ENCODE measurements at regions not wholly inside any gene's neighbourhood (a gene's known extent, or its start where the extent isn't known, plus 50 kb on each side); places are given as distances from the start of the nearest gene placed in this dataset.
"Not testable (repeated sequence)": the region's sequence is repeated elsewhere in the genome, so short reads cannot be mapped to it uniquely, and the experiment has no call there.

DNA sequence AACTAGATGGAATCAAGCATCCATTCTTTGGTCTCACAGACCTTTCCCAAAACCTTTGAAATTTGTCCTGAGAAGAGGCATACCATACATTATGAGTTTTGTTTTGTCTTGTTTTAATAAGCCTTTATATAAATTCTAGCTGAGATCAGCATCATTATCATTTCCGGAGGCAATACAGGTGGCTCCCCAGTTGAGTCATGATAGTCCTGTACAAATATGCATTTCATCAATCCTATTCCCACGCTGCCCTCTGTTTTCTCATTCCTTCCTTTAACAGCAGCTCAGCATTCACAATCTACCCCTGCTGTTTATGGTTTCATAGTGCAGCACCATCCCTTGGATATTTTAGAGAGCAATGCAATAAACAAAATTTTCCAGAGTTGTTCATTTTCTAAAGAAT is 216.7 kb downstream of the TXNL1 start:
- no peak overlapping the region for H3K23ac ChIP-seq (ENCODE audit: low read depth, low read length)
- no peak for TF ChIP-seq FOS (IDR thresholded peaks at IDR 0.05; ENCODE audit: low read depth, low read length)
- TF ChIP-seq MAZ (IDR thresholded peaks at IDR 0.05; ENCODE audit: borderline replicate concordance, low read depth, low read length): no peak
- TF ChIP-seq, protein P1, sequence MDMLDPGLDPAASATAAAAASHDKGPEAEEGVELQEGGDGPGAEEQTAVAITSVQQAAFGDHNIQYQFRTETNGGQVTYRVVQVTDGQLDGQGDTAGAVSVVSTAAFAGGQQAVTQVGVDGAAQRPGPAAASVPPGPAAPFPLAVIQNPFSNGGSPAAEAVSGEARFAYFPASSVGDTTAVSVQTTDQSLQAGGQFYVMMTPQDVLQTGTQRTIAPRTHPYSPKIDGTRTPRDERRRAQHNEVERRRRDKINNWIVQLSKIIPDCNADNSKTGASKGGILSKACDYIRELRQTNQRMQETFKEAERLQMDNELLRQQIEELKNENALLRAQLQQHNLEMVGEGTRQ (IDR thresholded peaks at IDR 0.05; ENCODE audit: low read depth, low read length): no peak
- TF ChIP-seq RFX5 (IDR thresholded peaks at IDR 0.05; ENCODE audit: low read depth, low read length): no peak
- no peak for TF ChIP-seq CEBPB (IDR thresholded peaks at IDR 0.05; ENCODE audit: low read depth, low read length)
- TF ChIP-seq NFE2L2 (IDR thresholded peaks at IDR 0.05; ENCODE audit: low read depth, low read length): no peak
- no peak for TF ChIP-seq RAD21 (IDR thresholded peaks at IDR 0.05; ENCODE audit: low read length)
- H3K27ac ChIP-seq (ENCODE audit: insufficient read depth, low read length): no peak overlapping the region

DNA sequence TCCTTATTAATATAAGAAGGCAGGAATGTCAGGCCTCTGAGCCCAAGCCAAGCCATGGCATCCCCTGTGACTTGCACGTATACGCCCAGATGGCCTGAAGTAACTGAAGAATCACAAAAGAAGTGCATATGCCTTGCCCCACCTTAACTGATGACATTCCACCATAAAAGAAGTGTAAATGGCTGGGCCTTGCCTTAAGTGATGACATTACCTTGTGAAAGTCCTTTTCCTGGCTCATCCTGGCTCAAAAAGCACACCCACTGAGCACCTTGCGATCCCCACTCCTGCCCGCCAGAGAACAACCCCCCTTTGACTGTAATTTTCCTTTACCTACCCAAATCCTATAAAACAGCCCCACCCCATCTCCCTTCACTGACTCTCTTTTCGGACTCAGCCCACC is 217.5 kb downstream of the TXNL1 start:
- no CpG with 5 or more reads among the region's 5 CpGs for WGBS, 2 experiments (ENCODE audit: extremely low coverage in 2 of 2, insufficient read length in 1 of 2)
- H2BK20ac ChIP-seq (ENCODE audit: low read depth, low read length); intact Hi-C loops (cut with micrococcal nuclease); H2BK5ac ChIP-seq (ENCODE audit: low read depth, low read length, poor library complexity, severe bottlenecking); H3K56ac ChIP-seq (ENCODE audit: extremely low read depth, insufficient read depth, low read length); H3K4me3 ChIP-seq (ENCODE audit: insufficient read depth, low read depth, low read length); H3K9me1 ChIP-seq (ENCODE audit: insufficient read depth, low read length); BruUV-seq (replicated peaks); H4K8ac ChIP-seq (ENCODE audit: low read depth in 2 of 2, low read length in 2 of 2); H3K9ac ChIP-seq (ENCODE audit: low read depth, low read length); H3K27me3 ChIP-seq (ENCODE audit: control insufficient read depth, insufficient read depth, low read length); H4K5ac ChIP-seq (ENCODE audit: low read depth, low read length); H3K27ac ChIP-seq (ENCODE audit: insufficient read depth, low read length); H3K4me1 ChIP-seq (ENCODE audit: control insufficient read depth, insufficient read depth, low read length); CTCF ChIA-PET; H2BK15ac ChIP-seq (ENCODE audit: low read depth, low read length); H2AFZ ChIP-seq (replicated peaks; ENCODE audit: low read length, poor library complexity); H3K4me2 ChIP-seq (ENCODE audit: low read depth, low read length); DNase-seq; ATAC-seq (ENCODE audit: low read depth); in situ Hi-C loops (cut with MboI; ENCODE audit: low sequenced_read_pairs); H2AK9ac ChIP-seq (replicated peaks; ENCODE audit: low read depth, low read length, poor library complexity); POLR2A ChIA-PET (ENCODE audit: unreplicated experiment); H3K14ac ChIP-seq (replicated peaks; ENCODE audit: low read depth, low read length); dilution Hi-C loops (cut with HindIII; ENCODE audit: low sequenced_read_pairs, unreplicated experiment); H4K20me1 ChIP-seq (ENCODE audit: insufficient read depth, low read length); H3K36me3 ChIP-seq (ENCODE audit: control insufficient read depth, insufficient read depth, low read length); H2AK5ac ChIP-seq (ENCODE audit: low read depth, low read length); H3K9me3 ChIP-seq (ENCODE audit: control insufficient read depth, insufficient read depth, low read length); H3K4ac ChIP-seq (ENCODE audit: low read depth, low read length); H3K18ac ChIP-seq (ENCODE audit: low read depth, low read length); H3K23ac ChIP-seq (ENCODE audit: low read depth, low read length); H2BK120ac ChIP-seq (ENCODE audit: low read depth, low read length); H3K79me1 ChIP-seq (ENCODE audit: low read depth in 1 of 2, low read length in 2 of 2); H4K91ac ChIP-seq (ENCODE audit: insufficient read depth, low read depth, low read length): not testable (repeated sequence)

More for the DNA sequence above, 216.7 kb downstream of the TXNL1 start:
- in situ Hi-C loops (cut with MboI; ENCODE audit: low sequenced_read_pairs) (no loop called here), dilution Hi-C loops (cut with HindIII; ENCODE audit: low sequenced_read_pairs, unreplicated experiment) (no loop called here), intact Hi-C loops (cut with micrococcal nuclease) (no loop called here)
- no peak for ATAC-seq (ENCODE audit: low read depth)
- Histone ChIP-seq H3K18ac (ENCODE audit: low read depth, low read length) (no peak overlapping the region), H3K56ac (ENCODE audit: extremely low read depth, insufficient read depth, low read length) (no peak overlapping the region), H2BK20ac (ENCODE audit: low read depth, low read length) (no peak overlapping the region), H3K27me3 (ENCODE audit: control insufficient read depth, insufficient read depth, low read length) (no peaks in the 10 kb centered on the region), H3K14ac (replicated peaks; ENCODE audit: low read depth, low read length) (no peak overlapping the region), H4K91ac (ENCODE audit: insufficient read depth, low read depth, low read length) (no peak overlapping the region), H2AK5ac (ENCODE audit: low read depth, low read length) (no peak overlapping the region), H3K4me2 (ENCODE audit: low read depth, low read length) (no peak overlapping the region), H4K8ac (ENCODE audit: low read depth in 2 of 2, low read length in 2 of 2) (no peak overlapping the region), H2BK15ac (ENCODE audit: low read depth, low read length) (no peak overlapping the region), H3K4me3 (ENCODE audit: insufficient read depth, low read depth, low read length) (no peak overlapping the region), H2AK9ac (replicated peaks; ENCODE audit: low read depth, low read length, poor library complexity) (no peak overlapping the region), H3K4me1 (ENCODE audit: control insufficient read depth, insufficient read depth, low read length) (no peaks in the 10 kb centered on the region), H2BK5ac (ENCODE audit: low read depth, low read length, poor library complexity, severe bottlenecking) (no peak overlapping the region), H3K9me1 (ENCODE audit: insufficient read depth, low read length) (no peaks in the 10 kb centered on the region), H3K9me3 (ENCODE audit: control insufficient read depth, insufficient read depth, low read length) (no peaks in the 10 kb centered on the region; the same call in 1 of the 2 replicates), H4K5ac (ENCODE audit: low read depth, low read length) (no peak overlapping the region), H3K4ac (ENCODE audit: low read depth, low read length) (no peak overlapping the region), H3K9ac (ENCODE audit: low read depth, low read length) (no peak overlapping the region), H2BK120ac (ENCODE audit: low read depth, low read length) (no peak overlapping the region), H2AFZ (replicated peaks; ENCODE audit: low read length, poor library complexity) (no peak overlapping the region), H3K79me1 (ENCODE audit: low read depth in 1 of 2, low read length in 2 of 2) (no peaks in the 10 kb centered on the region), H4K20me1 (ENCODE audit: insufficient read depth, low read length) (no peaks in the 10 kb centered on the region), H3K36me3 (ENCODE audit: control insufficient read depth, insufficient read depth, low read length) (no peaks in the 10 kb centered on the region)
- no TSS peak for BruUV-seq (replicated peaks)
- no CpG with 5 or more reads among the region's 2 CpGs for WGBS, 2 experiments (ENCODE audit: extremely low coverage in 2 of 2, insufficient read length in 1 of 2)
- ChIA-PET CTCF (no interaction called here), POLR2A (ENCODE audit: unreplicated experiment) (no interaction called here)
- no peak for DNase-seq

All from IMR-90 (cell line).